ENCODE measurements at regions not wholly inside any gene's neighbourhood (a gene's known extent, or its start where the extent isn't known, plus 50 kb on each side); places are given as distances from the start of the nearest gene placed in this dataset.

- WGBS (ENCODE audit: insufficient coverage, insufficient replicate concordance, low lambda C conversion rate, missing lambda C conversion rate): 52% methylated on average over 7 of the region's 7 CpGs
- DNase-seq (ENCODE audit: low read depth, low spot score) (no peak), FAIRE-seq (no peak)
Measured at GRCh38 chr16:60217787-60218186, 1483.7 kb upstream of the GOT2 start.

More at GRCh38 chr16:60217787-60218186, 1483.7 kb upstream of the GOT2 start:
- no peak overlapping the region for H3K4me2 ChIP-seq (ENCODE audit: control insufficient read depth, insufficient read depth)
- H3K27me3 ChIP-seq (replicated peaks in 1 of 2; ENCODE audit: control insufficient read depth in 2 of 2, insufficient read depth in 2 of 2, low read length in 1 of 2): no peaks in the 10 kb centered on the region
- H3K9me3 ChIP-seq (replicated peaks; ENCODE audit: control insufficient read depth, insufficient read depth, low read length): no peaks in the 10 kb centered on the region; the same call in 2 of the 3 replicates
- no peaks in the 10 kb centered on the region for H4K20me1 ChIP-seq (ENCODE audit: control insufficient read depth, insufficient read depth)
- POLR2A ChIA-PET: no interaction called here
- no TSS peak for BruUV-seq (replicated peaks)
- no peak overlapping the region for H3K9ac ChIP-seq (ENCODE audit: control insufficient read depth, insufficient read depth, low read length)
- ATAC-seq: no peak
- intact Hi-C loops (cut with micrococcal nuclease; ENCODE audit: unreplicated experiment): no loop called here
- SMC1A ChIA-PET (ENCODE audit: uncharacterized antibody, unreplicated experiment): no interaction called here
- no peak overlapping the region for H3K27ac ChIP-seq (ENCODE audit: control insufficient read depth, insufficient read depth)
- H3K4me1 ChIP-seq (ENCODE audit: control insufficient read depth, insufficient read depth, low read length): no peaks in the 10 kb centered on the region
- in situ Hi-C loops (cut with MboI): no loop called here
- RAD21 ChIA-PET (ENCODE audit: unreplicated experiment): no interaction called here
- no peaks in the 10 kb centered on the region for H3K36me3 ChIP-seq (ENCODE audit: control insufficient read depth in 2 of 2, insufficient read depth in 2 of 2, low read length in 1 of 2)
- H3K79me2 ChIP-seq (ENCODE audit: control insufficient read depth, insufficient read depth, low read length): no peaks in the 10 kb centered on the region
- no peak overlapping the region for H2AFZ ChIP-seq (ENCODE audit: control insufficient read depth, low read depth, low read length)
- no peak overlapping the region for H3K4me3 ChIP-seq
- CTCF ChIA-PET: no interaction called here
- TF ChIP-seq ATF2 (IDR thresholded peaks at IDR 0.05; ENCODE audit: low read length): no peak
- TF ChIP-seq PML (IDR thresholded peaks at IDR 0.05; ENCODE audit: low read length): no peak
- TF ChIP-seq MEF2B (IDR thresholded peaks at IDR 0.05; ENCODE audit: partially characterized antibody, poor library complexity, severe bottlenecking): no peak
- no peak for TF ChIP-seq KDM1A (IDR thresholded peaks at IDR 0.05; ENCODE audit: borderline replicate concordance)
- no peak for TF ChIP-seq EP300 (IDR thresholded peaks at IDR 0.05; ENCODE audit: borderline replicate concordance in 1 of 2, control insufficient read depth in 1 of 2, low read depth in 2 of 2, low read length in 2 of 2)
- no peak for TF ChIP-seq YY1 (IDR thresholded peaks at IDR 0.05; ENCODE audit: low read depth, low read length)
- TF ChIP-seq NR2C1 (IDR thresholded peaks at IDR 0.05): no peak
- TF ChIP-seq, protein P1, sequence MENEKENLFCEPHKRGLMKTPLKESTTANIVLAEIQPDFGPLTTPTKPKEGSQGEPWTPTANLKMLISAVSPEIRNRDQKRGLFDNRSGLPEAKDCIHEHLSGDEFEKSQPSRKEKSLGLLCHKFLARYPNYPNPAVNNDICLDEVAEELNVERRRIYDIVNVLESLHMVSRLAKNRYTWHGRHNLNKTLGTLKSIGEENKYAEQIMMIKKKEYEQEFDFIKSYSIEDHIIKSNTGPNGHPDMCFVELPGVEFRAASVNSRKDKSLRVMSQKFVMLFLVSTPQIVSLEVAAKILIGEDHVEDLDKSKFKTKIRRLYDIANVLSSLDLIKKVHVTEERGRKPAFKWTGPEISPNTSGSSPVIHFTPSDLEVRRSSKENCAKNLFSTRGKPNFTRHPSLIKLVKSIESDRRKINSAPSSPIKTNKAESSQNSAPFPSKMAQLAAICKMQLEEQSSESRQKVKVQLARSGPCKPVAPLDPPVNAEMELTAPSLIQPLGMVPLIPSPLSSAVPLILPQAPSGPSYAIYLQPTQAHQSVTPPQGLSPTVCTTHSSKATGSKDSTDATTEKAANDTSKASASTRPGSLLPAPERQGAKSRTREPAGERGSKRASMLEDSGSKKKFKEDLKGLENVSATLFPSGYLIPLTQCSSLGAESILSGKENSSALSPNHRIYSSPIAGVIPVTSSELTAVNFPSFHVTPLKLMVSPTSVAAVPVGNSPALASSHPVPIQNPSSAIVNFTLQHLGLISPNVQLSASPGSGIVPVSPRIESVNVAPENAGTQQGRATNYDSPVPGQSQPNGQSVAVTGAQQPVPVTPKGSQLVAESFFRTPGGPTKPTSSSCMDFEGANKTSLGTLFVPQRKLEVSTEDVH (IDR thresholded peaks at IDR 0.05; ENCODE audit: low read depth, partially characterized antibody): no peak
- no peak for TF ChIP-seq SIN3A (IDR thresholded peaks at IDR 0.05; ENCODE audit: low read depth, low read length)
- TF ChIP-seq NFYB (IDR thresholded peaks at IDR 0.05; ENCODE audit: insufficient read depth, low read depth, low read length): no peak
- TF ChIP-seq BCL3 (IDR thresholded peaks at IDR 0.05; ENCODE audit: borderline replicate concordance, insufficient read depth, low read depth, low read length, poor library complexity, severe bottlenecking): no peak
- no peak for TF ChIP-seq CHD1 (IDR thresholded peaks at IDR 0.05; ENCODE audit: low read depth, low read length)
- TF ChIP-seq IRF4 (IDR thresholded peaks at IDR 0.05; ENCODE audit: low read depth, low read length): no peak
- TF ChIP-seq POLR2AphosphoS5 (IDR thresholded peaks at IDR 0.05; ENCODE audit: low read length): no peak
- TF ChIP-seq NRF1 (conservative IDR thresholded peaks at IDR 0.05; ENCODE audit: low read depth, low read length): no peak
